Spleen (tissue), 11 donors: ENCODE measurements at regions not wholly inside any gene's neighbourhood (a gene's known extent, or its start where the extent isn't known, plus 50 kb on each side); places are given as distances from the start of the nearest gene placed in this dataset.
A peak's percentile ranks its signal among the peaks of the same experiment; 100 is the strongest.

ENCODE experiments used
- DNase-seq: peaks from one replicate; pipeline ENCODE4 v3.0.0-alpha.2; 2020
- H3K27ac ChIP-seq, 8 donors: fragments of 200-600 bp; sonication (generic) in 7 of 8; 1 replicate in 4 of 8; 2 replicates in 4 of 8; pipeline versions ENCODE4 v1.5.0 to v1.8.0; 2016 to 2021; ENCODE audit warnings: inconsistent platforms in 4 of 8, mild to moderate bottlenecking in 4 of 8, moderate library complexity in 1 of 8
- H3K27me3 ChIP-seq, 7 donors: fragments of 200-600 bp; sonication (generic) in 6 of 7; replicated peaks in 1 of 7; 1 replicate in 4 of 7; 2 replicates in 3 of 7; pipeline versions ENCODE4 v1.5.0 to v1.8.0; 2016 to 2021; ENCODE audit warnings: inconsistent platforms in 3 of 7, mild to moderate bottlenecking in 1 of 7
- H3K36me3 ChIP-seq, 6 donors: fragments of 200-600 bp; sonication (generic) in 5 of 6; 1 replicate in 4 of 6; 2 replicates in 2 of 6; pipeline versions ENCODE4 v1.5.0 to v1.8.0; 2016 to 2021; ENCODE audit warnings: inconsistent platforms in 2 of 6
- H3K4me1 ChIP-seq, 6 donors: fragments of 200-600 bp; sonication (generic) in 5 of 6; 1 replicate in 3 of 6; 2 replicates in 3 of 6; pipeline versions ENCODE4 v1.5.0 to v1.8.0; 2016 to 2021; ENCODE audit warnings: inconsistent platforms in 3 of 6
- H3K4me3 ChIP-seq, 8 donors: fragments of 200-600 bp; sonication (generic) in 7 of 8; 1 replicate in 4 of 8; 2 replicates in 4 of 8; pipeline versions ENCODE4 v1.5.0 to v1.8.0; 2016 to 2021; ENCODE audit warnings: inconsistent platforms in 4 of 8, mild to moderate bottlenecking in 4 of 8, moderate library complexity in 2 of 8
- H3K9me3 ChIP-seq, 8 donors: fragments of 200-600 bp; sonication (generic) in 7 of 8; 1 replicate in 4 of 8; 2 replicates in 4 of 8; pipeline versions ENCODE4 v1.5.0 to v1.8.0; 2016 to 2021; ENCODE audit warnings: inconsistent platforms in 4 of 8
- CTCF ChIP-seq, 11 experiments: fragments of 200-600 bp in 7 of 11; fragments of 450-650 bp in 4 of 11; sonication (generic) in 4 of 11; IDR thresholded peaks in 8 of 11; conservative IDR thresholded peaks in 3 of 11; 1 replicate in 7 of 11; 2 replicates in 4 of 11; pipeline versions ENCODE4 v1.4.0 to v1.8.0; 2016 to 2021; ENCODE audit warnings: antibody characterized with exemption in 11 of 11, inconsistent platforms in 4 of 11, mild to moderate bottlenecking in 1 of 11
- POLR2A ChIP-seq, 3 donors: fragments of 450-650 bp; IDR thresholded peaks; one replicate each; pipeline ENCODE4 v1.5.1; 2017; ENCODE audit warnings: antibody characterized with exemption in 3 of 3, mild to moderate bottlenecking in 1 of 3
- POLR2AphosphoS5 ChIP-seq, 3 donors: sonication (generic); formaldehyde crosslinking; IDR thresholded peaks; one replicate each; pipeline ENCODE4 v1.5.1; 2017; ENCODE audit warnings: antibody characterized with exemption in 3 of 3
- WGBS, 5 donors: extraction: QIAGEN DNeasy Blood & Tissue Kit in 3 of 5; methylation state at CpG; one replicate each; pipeline versions ENCODE4 v1.1.5 to v1.1.7; 2013 to 2018; 5-methylcytosine and 5-hydroxymethylcytosine counted together
- intact Hi-C: fragments of 100-400 bp; cut with DNase I; formaldehyde crosslinking; loops from one replicate; pipeline ENCODE4 v1.15.0; 2023; ENCODE audit warnings: low total_unique reads
- donor health status: healthy with polysubstance abuse.
- donor health status: DM: no; HTN: no; CAD: no; lungs with moderate emphysema.
- donor health status: DM: no; HTN: no; CAD: no.
- donor health status: Bipolar disorder and iron deficiency.
- donor health status: healthy.
- donor health status: DM: no; HTN: no; CAD: no.
- donor health status: DM: yes; HTN: yes; CAD: no.

GRCh38 chr2:129741165-129741564, 238.3 kb upstream of the RAB6C start:
- WGBS, 5 donors, result 80 to 92% (median 87%) methylated on average over 7 of the region's 7 CpGs
- Histone ChIP-seq H3K4me1 (no peaks in the 10 kb centered on the region), H3K9me3 (no peaks in the 10 kb centered on the region), H3K27ac (no peak overlapping the region), H3K36me3 (no peaks in the 10 kb centered on the region), H3K4me3 (no peak overlapping the region), H3K27me3 (no peaks in the 10 kb centered on the region)
- DNase-seq, result no peak
- TF ChIP-seq POLR2AphosphoS5 (IDR thresholded peaks at IDR 0.05) (no peak), CTCF (IDR thresholded peaks at IDR 0.05 in 8 of 11, conservative IDR thresholded peaks at IDR 0.05 in 3 of 11) (no peak)
- intact Hi-C loops, result no loop called here

GRCh38 chr2:129741623-129742022, 237.8 kb upstream of the RAB6C start:
- intact Hi-C loops, result no loop called here
- Histone ChIP-seq H3K4me1 (no peaks in the 10 kb centered on the region), H3K27me3 (no peaks in the 10 kb centered on the region), H3K27ac (no peak overlapping the region), H3K4me3 (no peak overlapping the region), H3K36me3 (no peaks in the 10 kb centered on the region), H3K9me3 (no peaks in the 10 kb centered on the region)
- 83 to 88% (median 86%) methylated on average over 10 to 12 of the region's 12 CpGs for WGBS, 5 donors
- TF ChIP-seq POLR2A (IDR thresholded peaks at IDR 0.05) (no peak), POLR2AphosphoS5 (IDR thresholded peaks at IDR 0.05) (no peak), CTCF (IDR thresholded peaks at IDR 0.05 in 8 of 11, conservative IDR thresholded peaks at IDR 0.05 in 3 of 11) (no peak)
- no peak for DNase-seq

- no peak for DNase-seq
- H3K4me3 ChIP-seq, result no peak overlapping the region
- H3K27ac ChIP-seq, result no peak overlapping the region
- intact Hi-C loops, result no loop called here
- no peaks in the 10 kb centered on the region for H3K27me3 ChIP-seq
- H3K36me3 ChIP-seq, result no peaks in the 10 kb centered on the region
- no peaks in the 10 kb centered on the region for H3K4me1 ChIP-seq
- no peaks in the 10 kb centered on the region for H3K9me3 ChIP-seq
- WGBS, 5 donors, result 90 to 93% (median 91%) methylated on average over 23 of the region's 23 CpGs
- TF ChIP-seq CTCF (IDR thresholded peaks at IDR 0.05 in 8 of 11, conservative IDR thresholded peaks at IDR 0.05 in 3 of 11), result no peak
- no peak for TF ChIP-seq POLR2A (IDR thresholded peaks at IDR 0.05)
- TF ChIP-seq POLR2AphosphoS5 (IDR thresholded peaks at IDR 0.05), result no peak
These were observed 236.9 kb upstream of the RAB6C start for GRCh38 chr2:129742415-129743180.

GRCh38 chr2:129744141-129744540, 235.3 kb upstream of the RAB6C start:
- intact Hi-C loops, result no loop called here
- Histone ChIP-seq H3K9me3 (no peaks in the 10 kb centered on the region), H3K4me1 (no peaks in the 10 kb centered on the region), H3K27me3 (no peaks in the 10 kb centered on the region), H3K36me3 (no peaks in the 10 kb centered on the region), H3K27ac (no peak overlapping the region), H3K4me3 (no peak overlapping the region)
- DNase-seq, result peak; percentile 29
- TF ChIP-seq POLR2AphosphoS5 (IDR thresholded peaks at IDR 0.05) (no peak), CTCF (IDR thresholded peaks at IDR 0.05 in 8 of 11, conservative IDR thresholded peaks at IDR 0.05 in 3 of 11) (no peak)
- WGBS, 5 donors, result 89 to 95% (median 90%) methylated on average over 7 of the region's 7 CpGs
